Testis (tissue), 2 donors: ENCODE measurements at regions not wholly inside any gene's neighbourhood (a gene's known extent, or its start where the extent isn't known, plus 50 kb on each side); places are given as distances from the start of the nearest gene placed in this dataset.

Experiments
- CTCF ChIP-seq, 3 experiments: fragments of 450-650 bp in 2 of 3; fragments of 200-600 bp in 1 of 3; sonication (generic) in 1 of 3; IDR thresholded peaks; one replicate each; pipeline ENCODE4 v1.5.1; 2016 to 2019; ENCODE audit warnings: antibody characterized with exemption in 3 of 3, mild to moderate bottlenecking in 2 of 3, moderate library complexity in 1 of 3
- POLR2A ChIP-seq: fragments of 450-650 bp; IDR thresholded peaks from one replicate; pipeline ENCODE4 v1.6.1; 2017; ENCODE audit warnings: antibody characterized with exemption, mild to moderate bottlenecking, moderate library complexity

GRCh38 chr3:162584986-162585385, 1088.4 kb downstream of the OTOL1 start:
- TF ChIP-seq CTCF (IDR thresholded peaks at IDR 0.05) (no peak), POLR2A (no peak)
